ENCODE measurements at regions not wholly inside any gene's neighbourhood (a gene's known extent, or its start where the extent isn't known, plus 50 kb on each side); places are given as distances from the start of the nearest gene placed in this dataset.

- H3K4me1 Mint-ChIP-seq (ENCODE audit: low read depth): no peaks in the 10 kb centered on the region
- no peak overlapping the region for H3K4me3 Mint-ChIP-seq
- peaks cover 4% of the 10 kb centered on the region for H3K27me3 Mint-ChIP-seq
- intact Hi-C loops (cut with micrococcal nuclease): no loop called here
- no peaks in the 10 kb centered on the region for H3K9me3 Mint-ChIP-seq
- no peaks in the 10 kb centered on the region for H3K36me3 Mint-ChIP-seq (ENCODE audit: low read depth)
- no peak overlapping the region for H3K27ac Mint-ChIP-seq
Measured at GRCh38 chr11:57087991-57088390, 93.8 kb upstream of the LRRC55 start.

GRCh38 chr11:57092028-57092698 lies 89.6 kb upstream of the LRRC55 start:
- Mint-ChIP-seq H3K9me3 (no peaks in the 10 kb centered on the region), H3K27ac (no peak overlapping the region), H3K4me1 (ENCODE audit: low read depth) (no peaks in the 10 kb centered on the region), H3K27me3 (peaks cover 4% of the 10 kb centered on the region), H3K36me3 (ENCODE audit: low read depth) (no peaks in the 10 kb centered on the region), H3K4me3 (no peak overlapping the region)
- intact Hi-C loops (cut with micrococcal nuclease): no loop called here

- H3K27ac Mint-ChIP-seq: no peak overlapping the region
- no peaks in the 10 kb centered on the region for H3K36me3 Mint-ChIP-seq (ENCODE audit: low read depth)
- H3K4me1 Mint-ChIP-seq (ENCODE audit: low read depth): no peaks in the 10 kb centered on the region
- intact Hi-C loops (cut with micrococcal nuclease): no loop called here
- H3K9me3 Mint-ChIP-seq: no peaks in the 10 kb centered on the region
- H3K4me3 Mint-ChIP-seq: no peak overlapping the region
- H3K27me3 Mint-ChIP-seq: peaks cover 4% of the 10 kb centered on the region
Measured at GRCh38 chr11:57094181-57094935, 87.4 kb upstream of the LRRC55 start.

- Mint-ChIP-seq H3K36me3 (ENCODE audit: low read depth) (no peaks in the 10 kb centered on the region), H3K4me1 (ENCODE audit: low read depth) (no peaks in the 10 kb centered on the region), H3K27ac (no peak overlapping the region), H3K4me3 (no peak overlapping the region), H3K27me3 (peaks cover 4% of the 10 kb centered on the region), H3K9me3 (no peaks in the 10 kb centered on the region)
- intact Hi-C loops (cut with micrococcal nuclease): no loop called here
Measured at GRCh38 chr11:57095417-57095816, 86.3 kb upstream of the LRRC55 start.

- Mint-ChIP-seq H3K4me3 (no peak overlapping the region), H3K36me3 (ENCODE audit: low read depth) (no peaks in the 10 kb centered on the region), H3K27ac (no peak overlapping the region), H3K27me3 (peaks cover 4% of the 10 kb centered on the region), H3K9me3 (no peaks in the 10 kb centered on the region), H3K4me1 (ENCODE audit: low read depth) (no peaks in the 10 kb centered on the region)
- intact Hi-C loops (cut with micrococcal nuclease): no loop called here
Measured at GRCh38 chr11:57095896-57096295, 85.9 kb upstream of the LRRC55 start.

- H3K36me3 Mint-ChIP-seq (ENCODE audit: low read depth): no peaks in the 10 kb centered on the region
Measured at GRCh38 chr11:57097149-57097548, 84.6 kb upstream of the LRRC55 start.

GRCh38 chr11:57098191-57098590 lies 83.6 kb upstream of the LRRC55 start:
- peaks cover 2% of the 10 kb centered on the region for H3K27me3 Mint-ChIP-seq
- H3K9me3 Mint-ChIP-seq: no peaks in the 10 kb centered on the region
- intact Hi-C loops (cut with micrococcal nuclease): no loop called here
- no peak overlapping the region for H3K27ac Mint-ChIP-seq
- no peak overlapping the region for H3K4me3 Mint-ChIP-seq
- no peaks in the 10 kb centered on the region for H3K36me3 Mint-ChIP-seq (ENCODE audit: low read depth)
- H3K4me1 Mint-ChIP-seq (ENCODE audit: low read depth): no peaks in the 10 kb centered on the region

More at GRCh38 chr11:57097149-57097548, 84.6 kb upstream of the LRRC55 start:
- Mint-ChIP-seq H3K4me1 (ENCODE audit: low read depth) (no peaks in the 10 kb centered on the region), H3K27ac (no peak overlapping the region), H3K27me3 (peaks cover 2% of the 10 kb centered on the region), H3K4me3 (no peak overlapping the region), H3K9me3 (no peaks in the 10 kb centered on the region)
- intact Hi-C loops (cut with micrococcal nuclease): no loop called here

- H3K27me3 Mint-ChIP-seq: peaks cover 2% of the 10 kb centered on the region
- no peak overlapping the region for H3K27ac Mint-ChIP-seq
- H3K36me3 Mint-ChIP-seq (ENCODE audit: low read depth): no peaks in the 10 kb centered on the region
- H3K9me3 Mint-ChIP-seq: no peaks in the 10 kb centered on the region
- intact Hi-C loops (cut with micrococcal nuclease): no loop called here
- no peak overlapping the region for H3K4me3 Mint-ChIP-seq
- H3K4me1 Mint-ChIP-seq (ENCODE audit: low read depth): no peaks in the 10 kb centered on the region
Measured at GRCh38 chr11:57100638-57101331, 81.0 kb upstream of the LRRC55 start.

GRCh38 chr11:57103899-57104605 lies 77.7 kb upstream of the LRRC55 start:
- Mint-ChIP-seq H3K36me3 (ENCODE audit: low read depth) (no peaks in the 10 kb centered on the region), H3K27me3 (peaks cover 2% of the 10 kb centered on the region), H3K4me3 (no peak overlapping the region), H3K9me3 (no peaks in the 10 kb centered on the region), H3K4me1 (ENCODE audit: low read depth) (no peaks in the 10 kb centered on the region), H3K27ac (no peak overlapping the region)
- intact Hi-C loops (cut with micrococcal nuclease): no loop called here

- no peaks in the 10 kb centered on the region for H3K9me3 Mint-ChIP-seq
- no peaks in the 10 kb centered on the region for H3K36me3 Mint-ChIP-seq (ENCODE audit: low read depth)
- H3K27ac Mint-ChIP-seq: no peak overlapping the region
- intact Hi-C loops (cut with micrococcal nuclease): no loop called here
- H3K27me3 Mint-ChIP-seq: peaks cover 3% of the 10 kb centered on the region
- H3K4me1 Mint-ChIP-seq (ENCODE audit: low read depth): no peaks in the 10 kb centered on the region
- H3K4me3 Mint-ChIP-seq: no peak overlapping the region
Measured at GRCh38 chr11:57109331-57109730, 72.4 kb upstream of the LRRC55 start.

- no peak overlapping the region for H3K27ac Mint-ChIP-seq
- no peaks in the 10 kb centered on the region for H3K36me3 Mint-ChIP-seq (ENCODE audit: low read depth)
- H3K27me3 Mint-ChIP-seq: peaks cover 3% of the 10 kb centered on the region
- no peaks in the 10 kb centered on the region for H3K9me3 Mint-ChIP-seq
- H3K4me3 Mint-ChIP-seq: no peak overlapping the region
- no peaks in the 10 kb centered on the region for H3K4me1 Mint-ChIP-seq (ENCODE audit: low read depth)
- intact Hi-C loops (cut with micrococcal nuclease): no loop called here
Measured at GRCh38 chr11:57111619-57112018, 70.1 kb upstream of the LRRC55 start.

- Mint-ChIP-seq H3K27me3 (peaks cover 8% of the 10 kb centered on the region), H3K4me1 (ENCODE audit: low read depth) (no peaks in the 10 kb centered on the region), H3K27ac (no peak overlapping the region), H3K9me3 (no peaks in the 10 kb centered on the region), H3K4me3 (no peak overlapping the region), H3K36me3 (ENCODE audit: low read depth) (no peaks in the 10 kb centered on the region)
- intact Hi-C loops (cut with micrococcal nuclease): loop anchor here (1.0 kb wide), 1 partner anchor 133 kb away; no protein-coding TSS in a partner anchor
Measured at GRCh38 chr11:57116654-57117053, 65.1 kb upstream of the LRRC55 start.

GRCh38 chr11:57120192-57120965 lies 61.4 kb upstream of the LRRC55 start:
- intact Hi-C loops (cut with micrococcal nuclease): no loop called here
- no peak overlapping the region for H3K4me3 Mint-ChIP-seq
- no peaks in the 10 kb centered on the region for H3K4me1 Mint-ChIP-seq (ENCODE audit: low read depth)
- H3K27me3 Mint-ChIP-seq: peaks cover 30% of the 10 kb centered on the region
- H3K36me3 Mint-ChIP-seq (ENCODE audit: low read depth): no peaks in the 10 kb centered on the region
- no peaks in the 10 kb centered on the region for H3K9me3 Mint-ChIP-seq
- H3K27ac Mint-ChIP-seq: no peak overlapping the region

Measured in dendritic cell treated with granulocyte-macrophage colony-stimulating factor and Interleukin-4, amounts not matched to agents 40 ng/mL and 50 ng/mL, for 4 days (primary cell).